H1 (cell line): ENCODE measurements at regions not wholly inside any gene's neighbourhood (a gene's known extent, or its start where the extent isn't known, plus 50 kb on each side); places are given as distances from the start of the nearest gene placed in this dataset.

Source experiments
- CTCF ChIA-PET: fragments of 300-600 bp; sonication (Branson Sonifier 250); formaldehyde crosslinking; loops from one replicate; lab custom pipeline; 2021; ENCODE audit not compliant: partially characterized antibody; lab: Charles Lee
- POLR2A ChIA-PET: fragments of 300-600 bp; sonication (Branson Sonifier 250); formaldehyde crosslinking; loops from one replicate; lab custom pipeline; 2021; ENCODE audit warnings: inconsistent platforms; ENCODE audit not compliant: partially characterized antibody; lab: Charles Lee
- DNase-seq, 2 experiments: peaks; one replicate each; pipeline versions ENCODE4 v3.0.0 to v3.0.0-alpha.2; 2010 to 2022; ENCODE audit warnings: low spot score in 2 of 2, low read depth in 1 of 2, mixed read lengths in 1 of 2
- FAIRE-seq: peaks from 2 replicates; lab custom pipeline; 2011; peaks lifted over from hg19 to GRCh38; lab: Jason Lieb, UNC
- H2AFZ ChIP-seq: 2 replicates; pipeline ENCODE4 v1.8.1; 2012; ENCODE audit warnings: low read length, inconsistent platforms
- H2AK5ac ChIP-seq: 2 replicates; pipeline ENCODE4 v1.6.1; 2013; ENCODE audit warnings: low read depth, low read length
- H2BK120ac ChIP-seq: replicated peaks from 2 replicates; pipeline ENCODE3; 2013; ENCODE audit warnings: low read depth, low read length, inconsistent platforms
- H2BK12ac ChIP-seq: 2 replicates; pipeline ENCODE4 v1.6.1; 2013; ENCODE audit warnings: low read depth, low read length
- H2BK15ac ChIP-seq: 2 replicates; pipeline ENCODE4 v1.6.1; 2013; ENCODE audit warnings: low read length
- H2BK20ac ChIP-seq: 2 replicates; pipeline ENCODE4 v1.6.1; 2013; ENCODE audit warnings: low read length
- H2BK5ac ChIP-seq: 2 replicates; pipeline ENCODE4 v1.6.1; 2013; ENCODE audit warnings: low read depth, low read length
- H3K14ac ChIP-seq: 2 replicates; pipeline ENCODE4 v1.6.1; 2013; ENCODE audit warnings: inconsistent platforms; ENCODE audit not compliant: insufficient read length
- H3K18ac ChIP-seq: 2 replicates; pipeline ENCODE4 v1.6.1; 2013; ENCODE audit warnings: low read length; ENCODE audit errors: extremely low read depth
- H3K23ac ChIP-seq: 2 replicates; pipeline ENCODE4 v1.6.1; 2013; ENCODE audit warnings: inconsistent platforms; ENCODE audit not compliant: insufficient read length
- H3K23me2 ChIP-seq: 2 replicates; pipeline ENCODE4 v1.6.1; 2013; ENCODE audit warnings: low read depth, low read length
- H3K27ac ChIP-seq: 2 replicates; pipeline ENCODE4 v1.6.1; 2011; ENCODE audit warnings: low read depth, low read length, inconsistent platforms
- H3K27me3 ChIP-seq, 4 experiments: replicated peaks in 1 of 4; 1 replicate in 1 of 4; 2 replicates in 3 of 4; pipeline versions ENCODE4 v1.6.1 to v1.8.1; 2011 to 2013; ENCODE audit warnings: low read length in 3 of 4, mild to moderate bottlenecking in 3 of 4, inconsistent platforms in 2 of 4, mixed read lengths in 2 of 4, moderate library complexity in 1 of 4; ENCODE audit not compliant: control insufficient read depth in 3 of 4, insufficient read depth in 3 of 4; ENCODE audit errors: extremely low read depth in 1 of 4
- H3K36me3 ChIP-seq, 4 experiments: 2 replicates each; pipeline versions ENCODE4 v1.6.1 to v1.8.1; 2011 to 2013; ENCODE audit warnings: mild to moderate bottlenecking in 4 of 4, low read length in 3 of 4, moderate library complexity in 2 of 4, control low read depth in 1 of 4, inconsistent platforms in 1 of 4; ENCODE audit not compliant: insufficient read depth in 4 of 4, control insufficient read depth in 2 of 4
- H3K4ac ChIP-seq: replicated peaks from 2 replicates; pipeline ENCODE3; 2013; ENCODE audit warnings: low read length, low read depth, mixed read lengths, inconsistent platforms; ENCODE audit not compliant: insufficient read length
- H3K4me1 ChIP-seq, 4 experiments: replicated peaks in 1 of 4; 1 replicate in 1 of 4; 2 replicates in 3 of 4; pipeline versions ENCODE4 v1.6.1 to v1.8.1; 2011 to 2013; ENCODE audit warnings: low read length in 3 of 4, inconsistent platforms in 2 of 4, mixed read lengths in 1 of 4; ENCODE audit not compliant: insufficient read depth in 4 of 4, control insufficient read depth in 3 of 4
- H3K4me2 ChIP-seq, 2 experiments: 2 replicates each; pipeline versions ENCODE4 v1.6.1 to v1.8.1; 2011 to 2013; ENCODE audit warnings: low read depth in 2 of 2, low read length in 2 of 2, control low read depth in 1 of 2, inconsistent platforms in 1 of 2, mild to moderate bottlenecking in 1 of 2; ENCODE audit not compliant: insufficient read depth in 1 of 2
- H3K4me3 ChIP-seq, 4 experiments: fragments of 200-600, 300-600 bp in 1 of 4; sonication (generic), shearing (Covaris generic), sonication (Bioruptor Twin) in 1 of 4; 2 replicates each; pipeline versions ENCODE4 v1.5.1 to v1.8.1; 2011 to 2016; ENCODE audit warnings: low read length in 4 of 4, low read depth in 3 of 4, control low read depth in 2 of 4, inconsistent platforms in 2 of 4, mild to moderate bottlenecking in 2 of 4, mixed read lengths in 1 of 4, moderate library complexity in 1 of 4; ENCODE audit not compliant: insufficient read depth in 2 of 4; ENCODE audit errors: extremely low read depth in 1 of 4
- H3K56ac ChIP-seq: replicated peaks from 2 replicates; pipeline ENCODE3; 2013; ENCODE audit warnings: low read depth, mild to moderate bottlenecking, mixed read lengths, low read length, inconsistent platforms; ENCODE audit not compliant: insufficient read length
- H3K79me1 ChIP-seq: 2 replicates; pipeline ENCODE4 v1.6.1; 2013; ENCODE audit warnings: low read depth, low read length, control low read depth
- H3K79me2 ChIP-seq, 2 experiments: 2 replicates each; pipeline versions ENCODE4 v1.6.1 to v1.8.1; 2012 to 2013; ENCODE audit warnings: low read length in 2 of 2, mild to moderate bottlenecking in 2 of 2, inconsistent platforms in 1 of 2; ENCODE audit not compliant: insufficient read depth in 2 of 2, control insufficient read depth in 1 of 2
- H3K9ac ChIP-seq, 4 experiments: replicated peaks in 1 of 4; 1 replicate in 1 of 4; 2 replicates in 3 of 4; pipeline versions ENCODE4 v1.6.1 to v1.8.1; 2011 to 2013; ENCODE audit warnings: low read depth in 3 of 4, low read length in 3 of 4, control low read depth in 2 of 4, mild to moderate bottlenecking in 2 of 4, moderate library complexity in 2 of 4, inconsistent platforms in 1 of 4; ENCODE audit errors: extremely low read depth in 1 of 4
- H3K9me3 ChIP-seq, 2 experiments: 2 replicates each; pipeline versions ENCODE4 v1.6.1 to v1.8.1; 2012 to 2013; ENCODE audit warnings: mild to moderate bottlenecking in 2 of 2, moderate library complexity in 2 of 2, control low read depth in 1 of 2, inconsistent platforms in 1 of 2, low read depth in 1 of 2, low read length in 1 of 2, mixed read lengths in 1 of 2; ENCODE audit not compliant: insufficient read depth in 2 of 2
- H4K20me1 ChIP-seq, 2 experiments: replicated peaks in 1 of 2; 2 replicates each; pipeline versions ENCODE3 to v1.8.1; 2011 to 2013; ENCODE audit warnings: inconsistent platforms in 2 of 2, low read length in 2 of 2, mild to moderate bottlenecking in 1 of 2; ENCODE audit not compliant: insufficient read depth in 2 of 2, control insufficient read depth in 1 of 2
- H4K5ac ChIP-seq: 2 replicates; pipeline ENCODE4 v1.6.1; 2013; ENCODE audit warnings: low read length, low read depth, mixed read lengths, inconsistent platforms; ENCODE audit not compliant: insufficient read length
- H4K8ac ChIP-seq: 2 replicates; pipeline ENCODE4 v1.8.0; 2013; ENCODE audit warnings: mild to moderate bottlenecking, moderate library complexity, low read length, inconsistent platforms; ENCODE audit not compliant: insufficient read depth; ENCODE audit errors: extremely low read depth
- H4K91ac ChIP-seq: replicated peaks from 2 replicates; pipeline ENCODE3; 2013; ENCODE audit warnings: low read length, mixed read lengths, inconsistent platforms; ENCODE audit not compliant: insufficient read length
- ATF3 ChIP-seq: IDR thresholded peaks from 2 replicates; pipeline ENCODE4 v1.6.1; 2011; ENCODE audit warnings: low read depth, mild to moderate bottlenecking, low read length; ENCODE audit not compliant: insufficient read depth
- EGR1 ChIP-seq: IDR thresholded peaks from 2 replicates; pipeline ENCODE4 v1.6.1; 2011; ENCODE audit warnings: low read depth, low read length, borderline replicate concordance
- EP300 ChIP-seq, 2 experiments: IDR thresholded peaks; 1 replicate in 1 of 2; 2 replicates in 1 of 2; pipeline ENCODE4 v1.6.1; 2011 to 2012; ENCODE audit warnings: low read depth in 2 of 2, low read length in 2 of 2, mild to moderate bottlenecking in 2 of 2, borderline replicate concordance in 1 of 2, inconsistent platforms in 1 of 2, moderate library complexity in 1 of 2
- EZH2 ChIP-seq: fragments of 200-600 bp; sonication (generic); IDR thresholded peaks from 2 replicates; pipeline ENCODE4 v1.7.1; 2012; ENCODE audit warnings: low read depth, mild to moderate bottlenecking, moderate library complexity, low read length, inconsistent platforms; ENCODE audit not compliant: severe bottlenecking
- HDAC2 ChIP-seq, 2 experiments: fragments of 300-600 bp in 1 of 2; sonication (generic) in 1 of 2; IDR thresholded peaks; 2 replicates each; pipeline ENCODE4 v1.6.1; 2011 to 2012; ENCODE audit warnings: low read depth in 2 of 2, low read length in 2 of 2, mild to moderate bottlenecking in 2 of 2, moderate library complexity in 2 of 2, borderline replicate concordance in 1 of 2, inconsistent platforms in 1 of 2
- NRF1 ChIP-seq: IDR thresholded peaks from 2 replicates; pipeline ENCODE4 v1.6.1; 2011; ENCODE audit warnings: mild to moderate bottlenecking, low read depth, low read length, improper control_type of control experiment
- SUZ12 ChIP-seq: fragments of 200-600 bp; sonication (generic); IDR thresholded peaks from 2 replicates; pipeline ENCODE4 v1.6.1; 2012; ENCODE audit warnings: mild to moderate bottlenecking, inconsistent platforms, low read length, moderate library complexity, mixed read lengths
- WGBS, 2 experiments: shearing (Covaris generic) in 1 of 2; methylation state at CpG; one replicate each; pipeline versions ENCODE4 v1.1.6 to v1.1.7; 2013 to 2015; ENCODE audit warnings: low lambda C conversion rate in 2 of 2, mixed read lengths in 2 of 2, inconsistent platforms in 1 of 2, low coverage in 1 of 2, missing lambda C conversion rate in 1 of 2; ENCODE audit not compliant: insufficient replicate concordance in 2 of 2, insufficient coverage in 1 of 2, insufficient read length in 1 of 2; ENCODE audit errors: extremely low coverage in 1 of 2, missing lambda C conversion rate in 1 of 2; 5-methylcytosine and 5-hydroxymethylcytosine counted together

DNA sequence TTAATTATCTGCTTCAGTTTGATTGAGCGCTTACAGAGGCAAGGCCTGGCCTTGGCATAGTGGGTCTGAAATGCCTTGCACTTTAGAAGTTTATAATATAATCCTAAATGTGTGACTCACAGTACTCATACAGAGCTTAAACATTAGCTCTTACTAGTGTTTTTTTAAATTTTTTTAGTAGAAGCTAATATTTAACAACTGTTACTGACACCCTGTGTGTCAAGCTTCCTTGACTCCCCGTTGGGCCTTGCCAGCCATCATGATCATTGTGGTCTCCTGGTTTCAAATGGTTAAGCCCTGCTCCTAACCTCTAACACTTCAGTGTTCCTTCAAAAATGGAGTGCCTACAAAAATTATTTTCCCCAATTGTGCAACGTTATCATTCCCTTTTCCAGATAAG is 126.9 kb downstream of the GALC start:
- Histone ChIP-seq H3K56ac (no peak overlapping the region), H3K36me3 (no peaks in the 10 kb centered on the region), H3K23me2 (no peaks in the 10 kb centered on the region), H2AFZ (no peak overlapping the region), H3K79me2 (no peaks in the 10 kb centered on the region), H2BK120ac (no peak overlapping the region), H4K20me1 (no peaks in the 10 kb centered on the region), H4K91ac (no peak overlapping the region), H3K23ac (no peak overlapping the region), H2BK5ac (no peak overlapping the region), H2BK15ac (no peak overlapping the region), H2BK20ac (no peak overlapping the region), H3K9me3 (no peaks in the 10 kb centered on the region), H3K4ac (no peak overlapping the region), H3K9ac (no peak overlapping the region), H3K4me2 (no peak overlapping the region), H3K14ac (no peak overlapping the region), H3K4me3 (no peak overlapping the region), H3K4me1 (no peaks in the 10 kb centered on the region), H3K79me1 (no peaks in the 10 kb centered on the region), H2AK5ac (no peak overlapping the region), H3K27me3 (no peaks in the 10 kb centered on the region), H4K8ac (no peak overlapping the region), H4K5ac (no peak overlapping the region)
- POLR2A ChIA-PET = no interaction called here
- no peak for FAIRE-seq
- 92% methylated on average over 3 of the region's 3 CpGs; no CpG with 5 or more reads in 1 of the 2 experiments for WGBS, 2 experiments
- TF ChIP-seq EZH2 (no peak), EGR1 (no peak), NRF1 (no peak), EP300 (IDR thresholded peaks at IDR 0.05; ENCODE audit: borderline replicate concordance in 1 of 2, low read depth in 2 of 2, low read length in 2 of 2) (no peak), HDAC2 (IDR thresholded peaks at IDR 0.05; ENCODE audit: borderline replicate concordance in 1 of 2, low read depth in 2 of 2, low read length in 2 of 2) (no peak), SUZ12 (no peak), ATF3 (no peak)
- TF ChIP-seq, all 59 proteins: peak for 0
- Histone ChIP-seq H2BK12ac (no peak overlapping the region), H3K18ac (no peak overlapping the region), H3K27ac (no peak overlapping the region)
- CTCF ChIA-PET = interaction anchor here (1.0 to 1.7 kb wide), 5 partner anchors 24 to 132 kb away, joined by 3 to 8 read pairs (median 4); no protein-coding TSS in a partner anchor
- DNase-seq = no peak
